GM12891 (cell line): ENCODE measurements at regions not wholly inside any gene's neighbourhood (a gene's known extent, or its start where the extent isn't known, plus 50 kb on each side); places are given as distances from the start of the nearest gene placed in this dataset.

ENCODE experiments used
- PAX5 ChIP-seq: IDR thresholded peaks from 2 replicates; pipeline ENCODE4 v1.6.1; 2011; ENCODE audit warnings: low read length, moderate library complexity, mild to moderate bottlenecking; ENCODE audit not compliant: insufficient read depth, severe bottlenecking
- POLR2A ChIP-seq: IDR thresholded peaks from 2 replicates; pipeline ENCODE4 v1.6.1; 2011; ENCODE audit warnings: low read depth, low read length, control low read depth
- POLR2AphosphoS5 ChIP-seq: IDR thresholded peaks from 2 replicates; pipeline ENCODE4 v1.6.1; 2011; ENCODE audit warnings: low read depth, low read length, control low read depth
- TAF1 ChIP-seq: IDR thresholded peaks from 2 replicates; pipeline ENCODE4 v1.6.1; 2011; ENCODE audit warnings: low read depth, low read length, control low read depth

DNA sequence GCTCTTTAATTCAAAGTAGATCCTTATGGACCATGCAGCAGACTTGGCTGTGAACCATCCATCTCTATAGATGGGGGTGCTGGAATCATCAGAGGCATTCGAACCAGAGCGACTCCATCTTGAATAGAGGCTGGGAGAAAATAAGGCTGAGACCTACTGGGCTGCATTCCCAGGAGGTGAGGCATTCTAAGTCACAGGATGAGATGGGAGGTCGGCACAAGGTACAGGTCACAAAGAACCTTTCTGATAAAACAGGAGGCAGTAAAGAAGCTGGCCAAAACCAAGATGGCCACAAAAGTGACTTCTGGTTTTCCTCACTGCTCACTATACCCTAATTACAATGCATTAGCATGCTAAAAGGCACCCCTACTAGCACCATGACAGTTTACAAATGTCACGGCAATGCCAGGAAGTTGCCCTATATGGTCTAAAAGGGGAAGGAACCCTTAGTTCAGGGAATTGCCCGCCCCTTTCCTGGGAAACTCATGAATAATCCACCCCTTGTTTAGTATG lies 89.2 kb upstream of the BRD7 start:
- TF ChIP-seq TAF1, result no peak
- no peak for TF ChIP-seq POLR2A
- TF ChIP-seq POLR2AphosphoS5, result no peak
- TF ChIP-seq PAX5, result no peak
